Body of pancreas (tissue), 4 donors: ENCODE measurements at regions not wholly inside any gene's neighbourhood (a gene's known extent, or its start where the extent isn't known, plus 50 kb on each side); places are given as distances from the start of the nearest gene placed in this dataset.

Experiments
- ATAC-seq: fragments of 150-250 bp; one replicate; pipeline ENCODE4 v1.9.1; 2016
- DNase-seq, 4 donors: peaks; one replicate each; pipeline ENCODE4 v3.0.0-alpha.2; 2019
- H3K27ac ChIP-seq, 4 donors: fragments of 200-600 bp; sonication (generic); 1 replicate in 3 of 4; 2 replicates in 1 of 4; pipeline versions ENCODE4 v1.5.1 to v1.6.1; 2016 to 2019; ENCODE audit warnings: mild to moderate bottlenecking in 1 of 4, mixed read lengths in 1 of 4, moderate library complexity in 1 of 4
- H3K27me3 ChIP-seq, 2 donors: fragments of 200-600 bp; sonication (generic); one replicate each; pipeline ENCODE4 v1.6.0; 2016; ENCODE audit warnings: mild to moderate bottlenecking in 1 of 2
- H3K36me3 ChIP-seq, 2 donors: fragments of 200-600 bp; sonication (generic); replicated peaks in 1 of 2; 2 replicates each; pipeline ENCODE4 v1.5.1; 2016; ENCODE audit warnings: low read depth in 2 of 2; ENCODE audit not compliant: insufficient read depth in 1 of 2
- H3K4me1 ChIP-seq: fragments of 200-600 bp; sonication (generic); one replicate; pipeline ENCODE4 v1.6.0; 2016
- H3K4me3 ChIP-seq, 2 donors: fragments of 200-600 bp; sonication (generic); 1 replicate in 1 of 2; 2 replicates in 1 of 2; pipeline ENCODE4 v1.5.1; 2016 to 2019
- H3K9me3 ChIP-seq, 3 donors: fragments of 200-600 bp; sonication (generic); 1 replicate in 2 of 3; 2 replicates in 1 of 3; pipeline ENCODE4 v1.5.1; 2016
- CTCF ChIP-seq, 7 experiments: fragments of 450-650 bp in 4 of 7; fragments of 200-600 bp in 3 of 7; sonication (generic) in 3 of 7; IDR thresholded peaks; one replicate each; pipeline ENCODE4 v1.5.1; 2016 to 2019; ENCODE audit warnings: antibody characterized with exemption in 7 of 7
- POLR2A ChIP-seq, 3 donors: fragments of 450-650 bp; IDR thresholded peaks; one replicate each; pipeline ENCODE4 v1.6.1; 2016; ENCODE audit warnings: antibody characterized with exemption in 3 of 3, mild to moderate bottlenecking in 2 of 3
- WGBS, 2 donors: methylation state at CpG; one replicate each; pipeline ENCODE4 v1.1.5; 2017; 5-methylcytosine and 5-hydroxymethylcytosine counted together
- intact Hi-C: fragments of 100-400 bp; cut with DNase I; formaldehyde crosslinking; loops from one replicate; pipeline ENCODE4 v1.15.1; 2023

GRCh38 chr2:226585130-226585561, 214.5 kb downstream of the IRS1 start:
- WGBS, 2 donors: 71 to 77% methylated on average over 1 of the region's 1 CpG
- no peak for ATAC-seq

GRCh38 chr2:226584518-226585055, 215.0 kb downstream of the IRS1 start:
- Histone ChIP-seq H3K9me3 (no peaks in the 10 kb centered on the region), H3K4me3 (no peak overlapping the region), H3K36me3 (no peaks in the 10 kb centered on the region), H3K4me1 (no peaks in the 10 kb centered on the region), H3K27ac (no peak overlapping the region), H3K27me3 (no peaks in the 10 kb centered on the region)
- DNase-seq (no peak), ATAC-seq (no peak)
- 81 to 83% methylated on average over 3 of the region's 3 CpGs for WGBS, 2 donors
- intact Hi-C loops: no loop called here
- no peak for TF ChIP-seq CTCF (IDR thresholded peaks at IDR 0.05)
- TF ChIP-seq POLR2A (IDR thresholded peaks at IDR 0.05): no peak

More at GRCh38 chr2:226585130-226585561, 214.5 kb downstream of the IRS1 start:
- Histone ChIP-seq H3K27ac (no peak overlapping the region), H3K36me3 (no peaks in the 10 kb centered on the region), H3K4me3 (no peak overlapping the region), H3K27me3 (no peaks in the 10 kb centered on the region), H3K9me3 (no peaks in the 10 kb centered on the region), H3K4me1 (no peaks in the 10 kb centered on the region)
- intact Hi-C loops: no loop called here
- no peak for TF ChIP-seq POLR2A (IDR thresholded peaks at IDR 0.05)
- no peak for TF ChIP-seq CTCF (IDR thresholded peaks at IDR 0.05)
- DNase-seq: no peak

GRCh38 chr2:226583715-226584114, 215.9 kb downstream of the IRS1 start:
- 71 to 75% methylated on average over 1 of the region's 1 CpG for WGBS, 2 donors
- no peak overlapping the region for H3K4me3 ChIP-seq
- H3K9me3 ChIP-seq: no peaks in the 10 kb centered on the region
- intact Hi-C loops: no loop called here
- H3K36me3 ChIP-seq: no peaks in the 10 kb centered on the region
- ATAC-seq (peak; percentile 42), DNase-seq (no peak)
- H3K27me3 ChIP-seq: no peaks in the 10 kb centered on the region
- no peak for TF ChIP-seq CTCF (IDR thresholded peaks at IDR 0.05)
- TF ChIP-seq POLR2A (IDR thresholded peaks at IDR 0.05): no peak
- H3K4me1 ChIP-seq: no peaks in the 10 kb centered on the region
- no peak overlapping the region for H3K27ac ChIP-seq

GRCh38 chr2:226581661-226582060, 218.0 kb downstream of the IRS1 start:
- no peaks in the 10 kb centered on the region for H3K36me3 ChIP-seq
- TF ChIP-seq POLR2A (IDR thresholded peaks at IDR 0.05) (no peak), CTCF (IDR thresholded peaks at IDR 0.05) (no peak)
- intact Hi-C loops: no loop called here

GRCh38 chr2:226581004-226581403, 218.6 kb downstream of the IRS1 start:
- intact Hi-C loops: no loop called here
- Histone ChIP-seq H3K27ac (no peak overlapping the region), H3K27me3 (no peaks in the 10 kb centered on the region), H3K36me3 (no peaks in the 10 kb centered on the region), H3K9me3 (no peaks in the 10 kb centered on the region), H3K4me1 (no peaks in the 10 kb centered on the region), H3K4me3 (no peak overlapping the region)
- TF ChIP-seq POLR2A (IDR thresholded peaks at IDR 0.05) (no peak), CTCF (IDR thresholded peaks at IDR 0.05) (no peak)
- WGBS, 2 donors: 35 to 55% methylated on average over 2 of the region's 2 CpGs
- ATAC-seq (peak; percentile 47), DNase-seq (peak in 3 of 4 donors; percentile 13 to 17 (median 16))

More at GRCh38 chr2:226581661-226582060, 218.0 kb downstream of the IRS1 start:
- Histone ChIP-seq H3K27me3 (no peaks in the 10 kb centered on the region), H3K4me3 (no peak overlapping the region), H3K9me3 (no peaks in the 10 kb centered on the region), H3K27ac (no peak overlapping the region), H3K4me1 (no peaks in the 10 kb centered on the region)
- no peak for DNase-seq
- no peak for ATAC-seq
- 70 to 83% methylated on average over 4 of the region's 4 CpGs for WGBS, 2 donors
